ENCODE measurements at regions not wholly inside any gene's neighbourhood (a gene's known extent, or its start where the extent isn't known, plus 50 kb on each side); places are given as distances from the start of the nearest gene placed in this dataset.

DNA sequence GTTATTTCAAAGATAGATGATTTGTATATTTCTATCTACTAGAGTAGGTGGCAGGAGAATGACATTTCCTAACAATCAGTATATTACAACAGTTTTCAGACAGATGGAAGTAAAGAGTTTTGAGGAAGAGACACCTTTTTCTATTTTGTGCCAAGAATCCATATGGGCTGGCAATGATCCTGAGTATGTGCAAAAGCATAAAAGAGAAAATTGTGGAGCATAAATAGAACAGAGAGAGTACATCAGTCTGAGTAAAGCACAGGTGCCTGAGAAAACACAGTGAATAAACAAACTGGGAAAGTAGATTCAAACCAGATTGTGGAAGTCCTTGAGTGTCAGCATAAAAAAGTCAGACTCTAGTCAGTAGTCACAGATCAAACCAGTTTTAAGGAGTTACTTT, 96.8 kb upstream of the WDR44 start:
- ChIA-PET CTCF (no interaction called here), POLR2A (ENCODE audit: unreplicated experiment) (no interaction called here)
- Histone ChIP-seq H2BK5ac (ENCODE audit: low read depth, low read length, poor library complexity, severe bottlenecking) (no peak overlapping the region), H3K4me2 (ENCODE audit: low read depth, low read length) (no peak overlapping the region), H4K5ac (ENCODE audit: low read depth, low read length) (no peak overlapping the region), H4K8ac (ENCODE audit: low read depth in 2 of 2, low read length in 2 of 2) (no peak overlapping the region), H3K4me3 (ENCODE audit: insufficient read depth, low read depth, low read length) (no peak overlapping the region), H2AK5ac (ENCODE audit: low read depth, low read length) (no peak overlapping the region), H2BK15ac (ENCODE audit: low read depth, low read length) (no peak overlapping the region), H2BK20ac (ENCODE audit: low read depth, low read length) (no peak overlapping the region), H3K4me1 (ENCODE audit: control insufficient read depth, insufficient read depth, low read length) (peaks cover 1% of the 10 kb centered on the region; the same call in 1 of the 2 replicates), H4K91ac (ENCODE audit: insufficient read depth, low read depth, low read length) (no peak overlapping the region), H3K4ac (ENCODE audit: low read depth, low read length) (no peak overlapping the region), H3K27ac (ENCODE audit: insufficient read depth, low read length) (no peak overlapping the region), H2AFZ (replicated peaks; ENCODE audit: low read length, poor library complexity) (no peak overlapping the region), H3K56ac (ENCODE audit: extremely low read depth, insufficient read depth, low read length) (no peak overlapping the region), H2BK120ac (ENCODE audit: low read depth, low read length) (no peak overlapping the region), H3K14ac (replicated peaks; ENCODE audit: low read depth, low read length) (no peak overlapping the region), H3K9ac (ENCODE audit: low read depth, low read length) (no peak overlapping the region), H3K9me3 (ENCODE audit: control insufficient read depth, insufficient read depth, low read length) (no peaks in the 10 kb centered on the region), H4K20me1 (ENCODE audit: insufficient read depth, low read length) (no peaks in the 10 kb centered on the region), H2AK9ac (replicated peaks; ENCODE audit: low read depth, low read length, poor library complexity) (no peak overlapping the region), H3K18ac (ENCODE audit: low read depth, low read length) (no peak overlapping the region), H3K27me3 (ENCODE audit: control insufficient read depth, insufficient read depth, low read length) (no peaks in the 10 kb centered on the region), H3K79me1 (ENCODE audit: low read depth in 1 of 2, low read length in 2 of 2) (no peaks in the 10 kb centered on the region), H3K9me1 (ENCODE audit: insufficient read depth, low read length) (no peaks in the 10 kb centered on the region), H3K36me3 (ENCODE audit: control insufficient read depth, insufficient read depth, low read length) (no peaks in the 10 kb centered on the region), H3K23ac (ENCODE audit: low read depth, low read length) (no peak overlapping the region)
- intact Hi-C loops (cut with micrococcal nuclease) = no loop called here
- dilution Hi-C loops (cut with HindIII; ENCODE audit: low sequenced_read_pairs, unreplicated experiment) = no loop called here
- ATAC-seq (ENCODE audit: low read depth) = no peak
- no peak for DNase-seq
- no TSS peak for BruUV-seq (replicated peaks)
- in situ Hi-C loops (cut with MboI; ENCODE audit: low sequenced_read_pairs) = no loop called here
- TF ChIP-seq RCOR1 (IDR thresholded peaks at IDR 0.05; ENCODE audit: insufficient replicate concordance, low read length) = no peak

Measured in IMR-90 (cell line).